GM19467 (cell line): ENCODE measurements at regions not wholly inside any gene's neighbourhood (a gene's known extent, or its start where the extent isn't known, plus 50 kb on each side); places are given as distances from the start of the nearest gene placed in this dataset.

Experiments used
- ATAC-seq: cut with Tn5 transposase; IDR thresholded peaks from one replicate; pipeline ENCODE4 v1.9.1; 2021; ENCODE audit warnings: mild to moderate bottlenecking, moderate library complexity; ENCODE audit not compliant: unreplicated experiment

DNA sequence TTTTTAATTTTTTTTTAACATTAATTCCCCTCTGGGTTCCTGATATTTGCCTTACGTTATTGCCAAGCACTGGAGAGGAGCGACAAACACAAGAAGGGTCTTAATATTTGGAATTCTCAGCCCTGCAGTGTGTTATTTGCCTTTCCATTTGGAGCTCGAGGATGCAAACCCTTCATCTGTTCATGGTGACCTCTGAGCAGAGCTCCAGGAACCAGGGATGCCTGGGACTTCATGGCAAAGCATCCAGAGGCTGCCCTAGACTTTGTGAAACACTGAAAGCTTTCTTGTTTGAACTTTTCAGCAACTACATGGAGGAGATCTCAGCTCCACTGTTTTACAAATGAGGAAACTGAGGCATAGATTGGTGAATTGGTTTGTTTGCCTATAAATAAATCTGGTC, 254.2 kb downstream of the CBLN1 start:
- no peak for ATAC-seq

DNA sequence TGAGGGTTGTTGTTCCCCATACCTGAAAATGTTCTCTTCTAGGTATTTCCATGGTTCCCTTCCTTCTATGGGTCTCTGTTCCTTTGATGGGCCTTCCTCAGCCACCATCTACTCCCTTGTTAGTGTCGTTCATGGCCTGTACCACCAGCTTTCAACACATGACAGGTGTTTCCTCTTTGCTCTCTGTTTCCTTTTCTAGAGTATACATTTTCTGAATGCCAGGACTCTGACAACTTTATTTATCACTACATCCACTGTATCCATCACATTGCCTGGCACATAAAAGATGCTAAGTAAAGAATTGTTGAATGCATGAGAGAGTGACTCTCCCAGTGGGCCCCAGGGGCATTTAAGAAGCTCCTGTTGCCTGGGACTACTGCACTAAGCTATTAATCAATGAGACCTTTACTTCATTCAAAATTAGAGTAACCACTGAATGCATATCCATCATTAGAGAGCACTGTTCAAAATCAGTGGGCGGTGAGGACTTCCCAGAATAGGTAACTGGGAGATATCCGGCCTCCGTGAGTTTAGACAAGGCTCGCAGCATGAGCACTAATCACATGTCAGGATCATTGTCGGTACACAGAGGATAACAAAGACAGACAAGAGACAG, 255.0 kb downstream of the CBLN1 start:
- ATAC-seq: no peak

DNA sequence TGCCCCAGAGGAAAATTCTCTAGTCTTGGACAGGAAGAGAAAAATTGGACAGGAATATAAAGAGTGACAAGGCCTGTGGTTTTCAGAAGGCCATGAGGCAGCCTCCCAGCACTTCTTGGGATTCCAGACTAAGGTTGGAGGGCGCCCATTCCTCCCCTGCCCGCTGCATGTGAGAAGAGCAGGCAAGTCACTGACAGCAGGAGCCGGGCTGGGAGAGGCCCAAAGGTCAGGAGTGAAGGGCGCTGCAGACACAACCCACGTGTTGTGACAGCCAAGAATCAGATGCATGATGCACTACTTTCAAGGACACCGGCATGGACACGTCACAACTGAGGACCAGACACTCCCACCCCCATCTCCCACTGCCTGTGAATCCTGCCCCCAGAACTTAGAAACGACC, 256.7 kb downstream of the CBLN1 start:
- no peak for ATAC-seq

DNA sequence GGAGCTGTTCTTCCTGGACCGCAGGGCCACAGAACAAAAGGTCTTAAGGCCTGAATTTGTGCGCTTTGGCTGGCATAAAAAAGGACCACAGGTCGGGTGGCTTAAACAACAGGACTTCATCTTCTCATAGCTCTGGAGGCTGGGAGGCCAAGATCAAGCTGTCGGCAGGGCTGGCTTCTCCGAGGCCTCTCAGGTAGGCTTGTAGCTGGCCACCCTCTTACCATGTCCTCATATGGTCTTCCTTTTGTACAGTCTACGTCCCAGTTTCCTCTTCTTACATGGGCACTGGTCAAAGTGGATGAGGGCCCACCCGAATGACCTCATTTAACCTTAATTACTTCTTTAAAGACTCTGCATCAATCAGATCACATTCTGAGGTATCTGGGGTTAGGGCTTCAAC, 257.6 kb downstream of the CBLN1 start:
- no peak for ATAC-seq

DNA sequence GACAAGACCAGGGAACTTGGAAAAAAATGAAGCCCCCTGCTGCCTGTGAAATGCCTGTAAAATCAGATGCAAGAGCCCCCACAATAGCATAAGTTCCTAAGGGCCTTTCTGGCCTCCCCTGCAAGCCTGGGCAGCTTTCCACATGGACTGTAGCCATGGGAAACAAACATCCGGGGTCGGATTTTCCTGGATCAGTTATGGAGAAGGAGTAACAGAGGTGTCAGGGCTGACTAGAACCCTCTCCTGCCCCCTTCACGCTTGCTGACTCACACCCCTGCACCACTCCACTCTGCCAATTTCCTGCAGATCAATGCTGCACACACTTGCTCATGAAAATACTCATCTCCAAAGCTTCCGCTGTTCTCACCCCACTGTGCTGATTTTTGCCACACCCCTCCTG, 258.6 kb downstream of the CBLN1 start:
- no peak for ATAC-seq

DNA sequence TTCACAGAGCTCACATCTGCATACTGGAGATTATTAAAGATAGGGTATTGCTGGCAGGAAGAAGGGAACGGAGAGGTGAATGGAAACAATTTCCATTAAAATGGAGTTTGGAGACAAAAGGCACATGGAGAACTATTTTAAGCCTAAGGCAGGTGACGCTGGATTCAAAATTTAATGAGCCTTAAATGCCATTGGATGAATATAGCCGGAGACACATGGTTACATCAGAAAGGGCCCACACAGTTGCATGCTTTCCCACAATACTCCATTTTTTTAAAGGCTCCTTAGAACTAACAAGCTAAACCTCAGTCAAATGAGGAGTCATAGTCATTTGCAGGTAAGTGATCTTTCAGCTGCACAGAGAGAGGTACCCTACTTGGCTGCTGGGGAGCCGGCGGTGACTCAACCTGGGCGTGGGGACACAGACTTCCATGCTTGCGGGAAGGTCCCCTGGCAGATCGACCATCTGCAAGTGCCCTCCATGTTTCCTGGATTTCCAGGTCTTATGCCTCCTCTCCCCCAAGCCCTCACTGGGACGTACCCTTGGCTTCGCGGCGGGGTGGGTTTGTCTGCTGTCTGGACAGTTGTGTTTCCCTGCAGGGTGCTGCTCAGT, 259.2 kb downstream of the CBLN1 start:
- ATAC-seq: no peak

DNA sequence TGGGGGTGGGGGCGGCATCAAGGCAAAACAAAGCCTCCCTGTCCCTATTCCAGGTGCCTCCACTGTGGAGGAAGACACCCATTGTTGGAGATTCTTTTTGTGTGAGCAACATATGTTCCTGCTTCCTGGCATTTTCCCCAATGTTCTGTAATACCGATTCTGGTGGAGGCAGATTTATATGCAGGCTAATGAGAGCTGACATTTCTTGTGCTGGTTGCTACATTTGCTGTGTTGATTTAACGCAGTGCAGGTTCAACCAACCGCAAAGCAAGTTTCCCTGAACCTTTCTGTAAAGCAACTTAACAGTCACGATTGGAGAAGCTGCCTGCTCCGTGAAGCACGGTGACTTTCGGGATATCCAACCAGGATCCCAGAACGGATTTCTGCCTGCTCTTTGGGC, 260.5 kb downstream of the CBLN1 start:
- no peak for ATAC-seq

DNA sequence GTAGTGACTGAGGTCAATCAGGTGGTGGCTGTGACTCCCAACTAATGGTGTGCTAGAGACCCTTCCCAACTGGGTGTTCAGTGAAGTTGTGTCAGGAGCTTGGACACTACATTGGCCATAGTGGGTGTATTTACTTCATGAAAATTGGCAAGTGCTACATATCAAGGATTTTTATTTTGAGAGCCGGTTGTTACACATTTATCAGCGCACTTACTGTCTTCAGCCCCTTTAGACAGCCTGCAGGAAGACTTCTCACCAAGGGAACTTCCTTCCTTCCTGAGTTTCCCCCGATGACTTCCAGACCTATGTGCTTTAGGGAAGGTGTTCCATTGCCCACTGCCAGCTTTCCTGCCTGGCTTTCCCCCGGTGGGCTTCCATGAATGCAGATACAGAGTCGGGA, 261.2 kb downstream of the CBLN1 start:
- no peak for ATAC-seq

DNA sequence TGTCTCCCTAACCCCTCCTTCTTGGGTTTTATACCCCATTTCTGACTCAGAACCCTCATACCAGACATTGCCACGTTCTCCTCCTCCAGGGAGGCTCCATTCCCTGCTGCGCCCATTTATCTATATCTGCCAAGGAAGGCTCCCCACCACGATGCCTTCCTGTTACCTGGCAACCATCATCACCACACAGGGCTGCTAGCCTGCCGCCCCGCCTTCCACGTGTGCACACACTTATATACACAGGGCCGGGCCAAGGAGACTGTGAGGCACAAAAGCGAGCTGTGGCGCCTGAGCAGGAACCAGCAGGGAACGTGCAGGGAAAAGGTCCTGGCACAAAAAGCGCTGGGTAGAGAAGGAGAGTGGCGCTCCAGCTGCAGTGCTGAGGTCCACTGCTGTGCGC, 261.8 kb downstream of the CBLN1 start:
- ATAC-seq: no peak

DNA sequence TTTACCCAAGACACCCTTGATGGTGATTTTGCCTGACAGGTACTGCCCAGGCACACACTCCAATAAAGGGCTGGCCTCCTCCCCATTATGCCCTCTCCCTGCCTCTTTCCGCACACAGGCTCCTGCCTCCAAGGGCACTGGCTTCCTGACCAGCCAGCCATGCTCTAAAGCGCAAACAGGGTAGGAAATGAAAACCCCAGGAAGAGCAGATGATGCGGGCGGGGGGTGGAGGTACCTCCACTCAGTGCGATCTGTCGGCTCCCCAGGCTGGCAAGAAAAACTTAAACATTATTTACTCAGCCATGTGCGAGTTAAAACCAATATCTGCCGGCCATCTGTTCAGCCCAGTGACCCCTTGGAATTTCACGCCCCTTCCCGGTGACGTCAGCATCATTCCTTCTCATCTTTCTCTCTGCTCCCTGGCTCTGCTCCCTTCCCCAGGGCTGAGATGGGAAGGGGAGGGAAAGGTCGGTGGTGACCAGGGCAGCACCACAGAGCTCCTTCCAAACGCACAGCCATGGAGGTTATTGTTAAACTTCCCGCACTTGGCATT, 262.5 kb downstream of the CBLN1 start:
- no peak for ATAC-seq

DNA sequence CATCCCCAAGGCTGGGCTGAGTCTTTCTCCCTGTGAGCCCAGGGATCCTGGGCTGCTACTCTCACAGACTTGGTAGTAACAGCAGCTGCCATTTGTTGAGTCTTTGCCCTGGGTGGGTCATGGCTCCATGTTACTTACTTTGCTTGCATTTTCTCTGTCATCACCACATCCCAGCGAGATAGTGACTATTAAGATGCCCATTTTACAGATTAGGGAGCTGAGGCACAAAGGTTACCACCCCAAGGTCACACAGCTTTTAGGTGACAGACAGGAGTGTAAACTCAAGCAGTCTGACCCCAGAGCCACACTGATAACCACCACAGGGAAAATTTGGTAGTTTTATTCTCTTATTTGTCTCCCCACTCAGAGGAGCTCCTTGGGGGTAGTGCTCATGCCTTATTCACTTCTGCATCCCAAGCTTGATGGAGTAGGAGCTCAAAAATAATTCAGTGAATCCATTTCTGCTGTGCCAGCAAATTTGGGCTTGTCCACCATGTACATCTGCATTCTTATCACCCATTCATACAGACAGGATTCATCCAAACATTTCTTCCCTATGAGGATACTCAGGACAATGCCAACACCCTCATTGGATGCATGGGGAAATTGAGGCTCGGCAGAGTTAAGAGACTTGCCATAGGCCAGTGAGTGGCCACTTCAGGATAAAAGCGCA, 263.2 kb downstream of the CBLN1 start:
- ATAC-seq: no peak

DNA sequence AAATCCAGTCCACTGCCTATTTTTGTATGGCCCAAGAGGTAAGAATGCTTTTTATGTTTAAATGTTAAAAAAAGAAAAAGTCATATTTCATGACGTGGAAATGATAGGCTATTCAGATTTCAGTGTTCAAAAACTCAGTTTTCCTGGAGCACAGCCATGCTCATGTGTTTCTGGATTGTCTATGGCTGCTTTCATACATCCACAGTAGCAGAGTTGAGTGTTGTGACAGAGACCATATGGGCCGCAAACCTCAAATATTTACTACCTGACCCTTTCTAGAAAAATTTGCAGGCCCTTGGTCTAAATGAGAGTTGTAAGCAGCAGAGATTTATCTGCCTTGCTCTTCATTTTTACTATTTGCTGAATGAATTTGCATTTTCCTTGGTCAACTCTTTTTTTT, 264.1 kb downstream of the CBLN1 start:
- no peak for ATAC-seq

DNA sequence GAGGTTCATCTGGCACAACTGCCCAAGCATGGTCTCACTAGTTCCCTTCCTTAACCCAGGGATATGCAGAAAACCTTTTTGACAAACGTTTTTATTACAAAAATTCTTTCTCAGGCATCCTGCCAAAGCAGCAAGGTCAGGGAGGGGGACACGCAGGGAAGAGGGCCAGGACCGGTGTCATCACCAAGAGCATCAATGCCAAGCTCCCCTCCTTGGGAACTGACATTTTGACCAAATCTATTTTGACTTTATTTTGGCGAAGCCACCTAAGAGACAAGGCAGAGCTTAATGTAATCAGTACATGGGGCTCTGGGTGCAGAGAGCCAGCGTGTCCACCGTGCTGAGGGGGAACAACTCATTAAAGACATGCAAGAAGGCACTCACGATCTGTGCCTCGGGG, 265.2 kb downstream of the CBLN1 start:
- ATAC-seq: no peak

DNA sequence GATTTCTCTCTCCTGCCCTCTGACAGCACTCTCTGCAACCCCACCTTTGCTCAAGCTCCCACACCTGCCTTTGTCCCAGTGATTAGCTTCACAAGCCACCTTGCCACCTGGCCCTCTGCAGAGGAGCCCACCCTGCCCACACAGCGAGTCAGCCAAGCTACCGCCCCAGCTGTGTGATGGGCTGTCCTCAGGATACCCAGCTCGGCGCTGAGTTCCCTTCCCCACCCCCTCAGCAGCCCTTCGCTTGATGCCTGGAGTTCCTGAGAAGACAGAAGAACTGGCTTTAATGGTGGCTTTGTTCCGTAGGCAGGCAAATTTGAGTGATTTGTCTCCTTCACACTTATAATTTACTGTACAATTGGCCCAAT, 266.4 kb downstream of the CBLN1 start:
- no peak for ATAC-seq

DNA sequence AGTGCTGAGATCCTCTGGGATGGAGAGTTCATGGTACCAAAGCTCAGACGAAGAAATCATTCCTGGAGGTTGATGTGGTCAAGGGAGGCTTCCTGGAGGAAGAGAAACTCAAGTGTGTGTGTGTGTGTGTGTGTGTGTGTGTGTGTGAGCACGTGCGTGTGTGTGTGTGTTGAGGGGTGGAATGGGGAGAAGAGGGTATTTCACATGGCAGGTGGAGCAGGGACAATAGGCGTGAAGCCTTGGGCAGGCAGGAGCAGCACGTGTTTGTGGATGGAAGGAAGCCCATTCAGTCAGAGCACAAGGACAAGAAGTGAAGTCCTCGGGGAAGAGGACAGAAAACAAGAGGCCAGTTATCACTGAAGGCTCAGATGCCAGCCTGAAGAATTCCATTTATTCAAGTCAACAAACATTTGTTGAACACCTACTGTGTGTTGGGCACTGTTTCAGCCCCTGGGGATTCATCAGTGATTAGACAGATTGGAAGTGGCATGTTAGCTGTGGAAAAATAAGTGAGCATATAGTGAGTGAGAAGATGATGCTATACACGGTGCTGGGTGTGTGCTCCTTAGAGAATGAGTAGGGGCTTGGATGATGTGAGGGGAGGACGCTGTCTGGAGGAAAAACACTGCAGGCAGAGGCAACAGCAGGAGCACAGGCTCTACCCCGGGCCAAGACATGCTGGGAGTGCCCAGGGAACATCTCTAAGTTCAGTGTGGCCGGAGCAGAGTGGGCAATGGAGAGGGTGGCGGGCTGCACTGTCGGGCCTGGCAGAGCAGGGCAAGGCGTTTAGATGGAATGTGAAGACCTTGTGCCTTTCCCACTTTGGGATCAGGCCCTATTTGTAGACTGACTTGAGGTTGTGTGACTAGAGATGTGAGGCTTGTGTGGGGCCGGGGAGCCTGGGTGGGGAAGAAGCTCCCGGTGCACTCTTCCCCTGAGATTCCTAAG, 267.1 kb downstream of the CBLN1 start:
- ATAC-seq: no peak

DNA sequence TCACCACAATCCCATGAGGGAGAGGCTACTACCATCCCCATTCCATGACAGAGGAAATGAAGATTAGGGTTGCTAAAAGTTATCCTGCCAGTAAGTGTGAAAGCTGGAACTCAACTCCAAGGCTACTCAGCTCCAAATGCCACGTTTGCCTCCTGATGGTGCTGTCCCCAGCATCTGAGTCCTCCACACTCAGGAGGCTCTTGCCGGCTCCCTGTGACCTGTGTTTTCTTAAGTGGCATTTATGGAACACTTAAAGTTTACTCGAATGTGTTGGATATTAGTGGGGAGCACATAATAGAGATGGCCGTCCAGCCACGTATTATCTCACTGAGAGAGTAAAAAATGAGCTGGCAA, 267.9 kb downstream of the CBLN1 start:
- no peak for ATAC-seq

DNA sequence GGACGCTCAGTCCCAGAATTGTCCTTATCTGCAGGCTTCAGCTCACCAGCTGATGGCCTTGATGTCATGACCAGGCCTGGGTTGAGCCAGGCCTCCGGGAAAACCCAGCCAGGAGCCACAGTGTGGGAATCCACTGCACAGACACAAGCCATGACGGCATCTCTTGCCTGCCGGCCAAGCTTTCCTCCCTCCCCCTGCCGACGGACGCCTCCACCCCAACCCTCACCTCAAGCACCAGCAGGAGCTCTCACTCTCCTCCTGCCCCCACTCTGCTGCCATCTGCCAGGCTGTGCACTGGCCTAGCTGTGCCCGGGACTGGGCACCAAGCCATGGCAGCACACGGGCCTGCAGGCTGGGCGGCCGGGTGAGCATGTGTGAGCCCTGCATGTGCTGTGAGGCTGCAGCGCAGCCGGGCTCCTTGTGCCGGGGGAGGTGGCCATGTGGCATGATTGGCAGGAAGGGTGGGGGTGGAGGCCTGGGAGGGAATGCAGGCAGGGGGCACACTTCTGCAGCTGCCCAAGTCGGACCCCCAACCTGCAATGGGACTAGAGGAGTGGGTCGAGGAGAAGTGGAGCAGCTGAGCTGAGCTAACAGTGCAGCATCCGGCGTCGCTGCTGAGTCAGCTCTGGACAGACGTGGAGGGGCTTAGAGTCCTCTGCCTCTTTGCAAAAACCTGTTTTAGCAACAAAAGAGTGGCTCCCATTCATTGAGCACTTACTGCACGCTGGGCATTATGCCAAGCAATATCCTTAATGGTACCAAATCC, 268.5 kb downstream of the CBLN1 start:
- no peak for ATAC-seq

DNA sequence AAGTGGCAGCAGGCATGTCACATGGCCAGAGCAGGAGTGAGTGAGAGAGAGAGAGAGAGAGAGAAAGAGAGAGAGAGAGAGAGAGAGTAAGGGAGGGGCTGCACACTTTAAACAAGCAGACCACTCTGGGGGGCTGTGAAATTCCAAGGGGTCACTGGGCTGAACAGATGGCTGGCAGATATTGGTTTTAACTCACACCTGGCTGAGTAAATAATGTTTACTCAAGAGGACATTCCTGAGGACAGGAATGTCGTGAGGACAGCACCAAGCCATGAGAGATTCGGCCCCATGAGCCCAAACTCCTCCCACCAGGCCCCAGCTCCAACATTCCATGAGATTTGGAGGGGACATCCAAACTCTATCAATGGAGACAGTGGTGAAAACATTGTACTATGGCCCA, 269.7 kb downstream of the CBLN1 start:
- ATAC-seq: no peak

DNA sequence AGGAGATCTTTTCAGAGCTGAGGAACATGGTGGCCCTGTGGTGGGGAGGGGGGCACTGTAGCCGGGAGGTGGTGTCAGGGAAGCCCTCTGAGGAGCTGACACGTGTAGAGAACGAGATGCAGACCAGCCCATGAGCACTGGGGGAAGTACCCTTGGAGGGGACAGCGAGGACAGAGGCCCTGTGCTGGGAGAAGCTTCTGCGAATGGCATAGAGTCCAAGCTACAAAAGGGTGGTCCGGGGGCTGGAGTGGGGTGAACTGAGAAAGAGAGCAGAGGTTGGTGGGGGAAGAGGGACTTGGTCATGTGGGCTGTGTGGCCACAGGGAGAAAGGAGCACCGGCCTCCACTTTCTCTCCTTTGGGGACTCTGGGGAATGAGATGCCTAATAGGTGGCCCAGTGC, 270.8 kb downstream of the CBLN1 start:
- no peak for ATAC-seq

DNA sequence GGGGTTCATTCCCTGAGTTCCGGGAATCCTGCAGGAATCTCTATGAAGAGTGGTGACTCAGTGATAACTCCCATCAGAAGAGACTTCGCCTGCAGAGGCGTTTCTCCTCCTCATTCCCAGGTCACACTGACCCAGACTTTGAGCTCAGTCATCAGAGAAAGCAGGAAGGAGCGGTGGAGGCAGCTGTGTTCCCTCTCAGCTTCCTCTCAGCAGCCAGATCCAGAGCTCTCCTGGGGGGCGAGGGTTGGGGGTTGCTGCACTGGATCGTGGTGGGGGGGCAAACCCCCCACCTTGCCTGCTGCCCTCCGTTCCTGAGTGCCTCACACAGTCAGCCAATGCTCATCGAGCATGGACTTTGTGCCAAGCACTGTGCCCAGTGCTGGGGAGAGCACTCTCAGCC, 271.2 kb downstream of the CBLN1 start:
- ATAC-seq: no peak

DNA sequence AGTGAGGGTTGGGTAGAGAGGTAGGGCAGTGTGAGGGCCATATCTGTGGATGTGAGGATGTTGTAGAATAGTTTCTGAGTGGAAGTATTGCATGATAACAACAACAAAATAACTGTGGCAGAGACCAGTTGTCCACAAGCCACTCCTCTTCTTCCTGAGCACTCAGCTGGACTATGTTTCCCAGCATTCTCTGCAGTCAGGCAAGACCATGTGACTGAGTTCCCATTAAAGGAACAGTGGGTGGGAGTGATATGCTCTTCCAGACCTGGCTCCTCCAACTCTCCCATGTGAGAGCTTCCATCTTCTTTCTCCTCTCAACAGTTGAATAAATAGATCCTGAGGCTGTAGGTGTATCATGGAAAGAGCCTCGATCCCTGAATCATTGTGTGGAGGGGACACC, 272.4 kb downstream of the CBLN1 start:
- no peak for ATAC-seq
